GM10266 (cell line): ENCODE measurements at regions not wholly inside any gene's neighbourhood (a gene's known extent, or its start where the extent isn't known, plus 50 kb on each side); places are given as distances from the start of the nearest gene placed in this dataset.

Experiments
- DNase-seq: peaks from one replicate; pipeline ENCODE4 v3.0.0; 2012; ENCODE audit errors: extremely low spot score
- CTCF ChIP-seq: IDR thresholded peaks from 2 replicates; pipeline ENCODE4 v1.5.1; 2012; ENCODE audit warnings: mild to moderate bottlenecking, low read depth; ENCODE audit not compliant: control insufficient read depth, insufficient read depth; ENCODE audit errors: missing control alignments

- TF ChIP-seq CTCF = no peak
These were observed 262.4 kb upstream of the RMST start for GRCh38 chr12:97200181-97200580.

GRCh38 chr12:97203408-97203807 lies 259.2 kb upstream of the RMST start:
- no peak for DNase-seq
- TF ChIP-seq CTCF = no peak

More at GRCh38 chr12:97200181-97200580, 262.4 kb upstream of the RMST start:
- DNase-seq = no peak

GRCh38 chr12:97209997-97210396 lies 252.6 kb upstream of the RMST start:
- no peak for TF ChIP-seq CTCF
- DNase-seq = no peak

- no peak for DNase-seq
- TF ChIP-seq CTCF = no peak
These were observed 251.1 kb upstream of the RMST start for GRCh38 chr12:97211416-97211930.

GRCh38 chr12:97216848-97217247 lies 245.8 kb upstream of the RMST start:
- no peak for DNase-seq

GRCh38 chr12:97222391-97222790 lies 240.2 kb upstream of the RMST start:
- no peak for TF ChIP-seq CTCF
- DNase-seq = no peak

More at GRCh38 chr12:97216848-97217247, 245.8 kb upstream of the RMST start:
- no peak for TF ChIP-seq CTCF

GRCh38 chr12:97223419-97223818 lies 239.2 kb upstream of the RMST start:
- peak; percentile 15 for DNase-seq

More at GRCh38 chr12:97223419-97223818, 239.2 kb upstream of the RMST start:
- TF ChIP-seq CTCF = no peak
